Dermis microvascular lymphatic vessel endothelial cell (primary cell): ENCODE measurements at regions not wholly inside any gene's neighbourhood (a gene's known extent, or its start where the extent isn't known, plus 50 kb on each side); places are given as distances from the start of the nearest gene placed in this dataset.
"Not testable (repeated sequence)": the region's sequence is repeated elsewhere in the genome, so short reads cannot be mapped to it uniquely, and the experiment has no call there.

ENCODE experiments used
- DNase-seq, 2 donors: peaks; one replicate each; pipeline versions ENCODE4 v3.0.0 to v3.0.0-alpha.2; 2010; ENCODE audit warnings: low read depth in 2 of 2

DNA sequence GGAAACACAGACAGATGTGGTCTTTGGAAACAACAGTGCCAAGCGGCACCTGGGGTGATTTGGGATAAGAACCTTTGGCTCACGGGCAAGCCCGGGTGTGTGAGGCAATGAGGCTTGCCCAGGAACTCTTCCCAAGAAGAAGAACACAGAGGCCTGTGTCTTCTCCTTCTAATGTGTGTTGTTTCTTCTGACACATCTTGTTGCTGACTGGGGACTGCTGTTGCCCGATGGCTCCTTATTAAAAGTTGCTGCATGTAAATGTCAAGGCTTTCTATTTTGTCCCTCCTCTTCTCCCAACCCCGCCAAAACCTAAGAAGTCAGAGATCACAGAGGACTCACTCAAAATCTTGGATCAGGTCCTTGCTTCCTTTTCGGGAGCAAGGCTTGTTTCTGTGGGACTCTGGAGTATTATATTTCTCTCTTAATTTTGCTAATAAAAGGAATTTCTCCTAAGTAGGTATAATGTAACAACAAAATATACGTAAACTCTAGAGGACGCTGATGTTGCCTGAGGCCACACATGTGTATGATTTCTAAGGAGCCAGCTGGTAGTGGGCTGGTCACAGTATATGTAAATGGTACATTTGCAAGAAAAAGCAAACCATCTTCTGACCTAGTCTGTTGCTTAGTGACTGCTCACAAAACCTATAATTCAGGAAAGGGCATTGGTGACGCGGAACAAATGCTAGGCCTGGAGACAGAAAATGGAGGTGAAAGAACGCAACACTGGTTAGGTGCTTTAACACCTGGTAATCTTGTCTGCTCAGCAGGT lies 232.5 kb downstream of the GADD45G start:
- DNase-seq: no peak

GRCh38 chr9:89837934-89838310 lies 233.1 kb downstream of the GADD45G start:
- no peak for DNase-seq

GRCh38 chr9:89838621-89839020 lies 233.8 kb downstream of the GADD45G start:
- DNase-seq: no peak

DNA sequence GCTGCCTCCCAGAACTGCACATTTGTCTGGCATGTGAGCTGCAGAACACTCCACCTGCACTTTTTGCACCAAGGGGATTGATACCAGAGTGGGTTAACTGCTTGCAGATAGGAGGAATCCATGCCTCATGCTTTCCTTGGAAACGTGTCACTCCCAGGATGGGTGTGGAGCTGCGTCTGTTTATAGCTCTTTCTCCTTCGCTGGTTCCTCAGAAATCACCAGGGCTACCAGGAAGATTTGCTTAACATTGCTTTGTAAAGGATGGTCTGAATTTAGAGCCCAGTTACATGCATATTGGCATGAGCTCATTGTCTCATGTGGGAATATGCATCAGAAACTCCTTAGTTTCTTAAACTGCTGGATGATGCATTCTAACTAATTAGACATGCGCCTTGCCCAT lies 234.6 kb downstream of the GADD45G start:
- no peak for DNase-seq

DNA sequence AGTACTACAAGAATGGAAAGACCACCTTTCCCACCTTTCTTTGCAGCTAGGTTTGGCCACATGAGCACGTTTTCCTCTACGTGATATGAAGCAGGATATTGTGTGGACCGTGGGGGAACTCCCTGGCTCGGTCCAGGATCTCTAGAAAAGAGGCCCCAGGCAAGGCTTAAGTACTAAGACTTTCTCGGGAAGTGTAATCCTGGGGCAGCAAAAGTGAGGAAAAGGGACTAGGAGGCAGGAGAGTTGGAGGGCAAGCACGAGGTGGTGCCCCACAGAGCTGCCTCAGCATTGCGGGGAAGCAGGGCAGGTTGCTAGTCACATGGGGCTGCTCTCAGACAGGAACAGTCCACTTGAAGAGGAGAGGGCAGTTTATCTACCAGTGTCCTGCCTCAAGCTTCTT lies 235.1 kb downstream of the GADD45G start:
- no peak for DNase-seq

DNA sequence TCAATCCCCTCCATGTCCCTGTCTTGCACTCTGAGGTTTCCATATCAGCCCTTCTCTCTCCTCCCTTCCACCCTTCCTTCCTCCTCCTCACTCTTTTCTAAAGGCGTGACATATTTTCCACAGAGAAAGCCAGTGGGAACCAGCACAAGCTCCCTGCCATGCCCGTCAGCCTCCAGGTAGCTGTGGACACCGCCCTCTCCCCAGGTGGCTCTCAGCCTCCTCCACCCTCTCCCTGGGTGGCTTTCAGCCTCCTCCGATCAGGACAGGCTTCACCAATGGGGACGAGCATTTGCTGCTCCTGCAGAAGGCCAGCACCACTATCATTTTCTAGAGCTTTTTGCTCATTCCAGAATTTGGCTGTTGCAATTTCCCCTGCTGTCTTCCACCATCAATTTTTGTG lies 236.6 kb downstream of the GADD45G start:
- no peak for DNase-seq

DNA sequence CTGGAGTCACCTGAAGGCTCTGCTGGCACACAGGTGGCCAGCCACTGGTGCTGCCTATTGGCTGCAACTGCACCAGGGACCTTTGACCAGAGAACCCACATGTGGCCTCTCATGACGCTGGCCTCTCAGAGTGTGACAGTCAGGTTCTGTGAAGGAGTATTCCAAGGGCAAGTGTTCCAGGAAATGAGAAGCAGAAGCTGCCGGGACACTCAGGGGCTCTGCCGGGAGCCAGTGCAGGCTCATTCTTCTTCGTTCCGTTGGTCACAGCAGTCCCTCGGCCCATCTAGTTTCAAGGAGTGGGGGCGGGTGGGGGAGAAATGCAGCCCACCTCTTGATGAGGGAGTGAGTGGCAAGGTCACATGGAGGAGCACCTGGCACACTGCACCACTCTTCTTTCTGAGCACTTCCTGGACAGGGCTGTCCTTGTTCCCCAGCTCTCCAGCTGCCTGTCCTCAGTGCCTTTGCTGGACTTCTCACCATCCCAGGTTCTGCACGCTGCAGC lies 237.5 kb downstream of the GADD45G start:
- DNase-seq: no peak

GRCh38 chr9:89843074-89843473 lies 238.3 kb downstream of the GADD45G start:
- no peak for DNase-seq

- no peak for DNase-seq
Measured at GRCh38 chr9:89843591-89843990, 238.8 kb downstream of the GADD45G start.

GRCh38 chr9:89844075-89844474 lies 239.3 kb downstream of the GADD45G start:
- DNase-seq: no peak

GRCh38 chr9:89844535-89844934 lies 239.7 kb downstream of the GADD45G start:
- no peak for DNase-seq

GRCh38 chr9:89845321-89845720 lies 240.5 kb downstream of the GADD45G start:
- DNase-seq: no peak

GRCh38 chr9:89845862-89846261 lies 241.1 kb downstream of the GADD45G start:
- no peak for DNase-seq

DNA sequence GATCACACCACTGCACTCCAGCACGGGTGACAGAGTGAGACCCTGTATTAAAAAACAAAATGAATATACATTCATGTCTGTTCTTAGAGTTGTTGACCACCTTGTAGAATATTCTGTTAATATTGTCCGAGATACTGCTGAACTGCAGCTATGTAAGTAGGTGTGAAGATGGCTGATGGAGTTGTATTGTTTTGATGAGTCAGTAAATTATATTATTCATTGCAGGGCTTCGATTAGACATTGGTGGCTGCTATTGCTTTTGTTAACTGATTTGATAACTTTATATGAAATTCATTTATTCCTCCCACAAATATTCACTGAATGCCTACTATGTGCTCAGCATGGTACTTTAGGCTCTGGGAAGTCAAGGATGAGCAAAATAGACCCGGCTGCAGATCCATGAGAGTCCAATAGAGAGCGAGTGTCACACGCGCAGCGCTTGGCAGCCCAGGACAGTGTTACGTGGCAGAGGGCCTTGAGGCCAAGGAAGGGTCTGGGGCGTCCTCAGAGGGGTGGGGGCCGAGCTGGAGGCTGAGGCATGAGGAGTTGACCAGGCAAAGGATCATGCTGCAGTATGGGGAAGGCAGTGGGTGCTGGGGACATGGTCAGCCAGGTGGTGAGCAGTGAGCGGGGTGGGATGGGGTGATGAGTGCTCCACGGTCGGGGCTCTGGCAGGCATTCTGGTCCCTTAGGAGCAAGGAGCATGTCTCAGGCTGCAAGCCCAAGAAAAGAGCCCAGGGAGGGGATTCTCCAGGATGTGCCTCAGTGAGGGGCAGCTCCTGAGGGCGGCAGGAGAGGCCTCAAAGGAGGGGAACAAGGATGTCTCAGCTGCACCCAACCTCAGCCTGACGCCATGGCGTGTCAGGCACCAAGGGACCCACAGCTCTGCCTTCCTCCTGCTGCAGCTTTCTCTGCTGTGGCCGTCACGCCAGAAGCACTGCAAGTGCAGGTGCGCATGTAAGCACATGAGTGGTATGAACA lies 243.5 kb downstream of the GADD45G start:
- no peak for DNase-seq

DNA sequence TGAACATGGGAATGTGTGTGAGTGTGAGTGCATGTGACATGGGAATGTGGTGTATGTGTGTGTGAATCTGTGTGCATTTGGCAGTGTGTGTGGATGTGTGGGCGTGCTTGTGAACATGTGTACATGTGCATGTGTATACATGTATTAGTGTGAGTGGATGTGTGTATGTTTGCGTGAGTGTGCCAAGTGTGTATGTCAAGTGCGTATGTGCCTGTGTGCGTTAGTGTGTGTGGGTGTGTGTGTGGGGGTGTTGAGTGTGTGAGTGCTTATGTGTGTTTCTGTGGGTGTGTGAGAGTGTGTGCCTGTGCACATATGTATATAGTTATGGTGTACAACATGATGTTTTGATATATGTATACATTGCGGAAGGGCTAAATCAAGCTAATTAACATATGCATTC lies 244.3 kb downstream of the GADD45G start:
- no peak for DNase-seq

DNA sequence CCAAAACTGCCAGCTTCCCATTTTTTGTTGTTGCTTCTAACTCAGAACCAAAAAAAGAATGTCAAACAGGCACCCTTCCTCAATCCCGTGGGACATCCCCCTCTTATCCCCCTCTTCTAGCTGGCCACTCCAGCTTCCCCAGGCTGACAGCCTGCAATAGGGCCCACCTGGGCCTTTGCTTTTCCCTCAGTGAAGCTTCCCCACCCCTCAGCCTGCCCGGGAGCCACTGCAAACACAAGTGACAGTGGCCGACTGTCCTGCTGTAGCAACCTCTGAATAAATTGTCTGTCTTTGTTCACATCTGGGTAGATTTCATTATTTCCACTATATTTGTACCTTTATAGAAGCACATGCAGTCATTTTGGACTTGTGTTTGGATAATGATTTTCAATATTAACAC lies 245.3 kb downstream of the GADD45G start:
- DNase-seq: no peak

GRCh38 chr9:89850631-89851325 lies 246.0 kb downstream of the GADD45G start:
- no peak for DNase-seq

DNA sequence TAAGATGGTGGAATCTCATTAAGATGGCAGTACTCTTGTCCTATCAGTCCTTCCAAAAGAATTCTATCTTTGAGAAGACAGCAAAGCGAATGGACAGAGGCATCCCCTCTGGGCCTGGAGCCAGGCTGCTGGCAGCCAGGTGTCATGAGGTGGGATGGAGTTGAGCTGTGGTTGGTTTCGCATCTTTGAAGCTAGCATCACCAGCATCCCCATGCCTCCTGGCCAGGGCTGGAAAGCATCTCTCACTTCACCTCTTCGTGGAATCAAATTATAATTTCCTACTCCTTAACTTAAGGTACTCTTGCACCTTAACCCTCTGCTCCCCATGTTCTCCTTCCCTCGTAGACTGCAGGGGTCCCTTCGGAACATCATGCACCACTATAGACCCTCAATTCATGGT lies 248.3 kb downstream of the GADD45G start:
- no peak for DNase-seq

GRCh38 chr9:89853931-89854330 lies 249.1 kb downstream of the GADD45G start:
- DNase-seq: no peak

DNA sequence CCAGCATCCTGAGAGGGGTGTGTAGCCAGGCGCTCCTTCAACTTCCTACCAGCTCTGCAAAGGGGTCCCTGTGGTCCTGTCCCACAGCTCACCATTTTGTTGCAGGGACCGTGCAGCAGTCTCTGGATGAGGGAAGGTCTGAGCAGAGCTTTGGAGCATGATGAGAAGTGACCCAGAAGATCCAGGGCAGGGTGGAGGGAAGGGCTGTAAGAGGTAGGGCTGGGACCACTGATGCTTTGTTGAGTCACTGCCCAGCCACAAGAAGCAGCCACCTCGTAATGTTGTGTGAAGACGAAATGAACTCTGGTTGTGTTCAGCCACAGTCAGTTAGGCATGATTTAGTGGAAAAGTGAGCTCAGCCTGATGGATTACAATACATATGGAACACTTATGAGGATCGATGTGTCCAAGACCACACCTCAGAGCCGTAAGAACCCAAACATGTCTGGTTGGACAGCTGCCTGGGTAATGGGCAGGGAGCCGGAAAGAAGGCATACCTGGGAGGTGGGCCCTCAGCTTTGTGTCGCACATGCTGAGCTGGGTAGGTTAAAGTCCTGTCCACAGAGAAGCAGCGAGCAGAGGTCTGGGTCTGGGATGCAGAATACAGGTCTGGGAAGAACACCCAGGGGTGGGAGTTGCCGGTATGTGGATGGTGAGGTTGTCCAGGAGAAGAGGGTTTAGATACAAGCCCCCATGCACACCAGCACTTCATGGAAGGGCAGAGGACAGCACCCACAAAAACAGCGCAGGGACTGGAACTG lies 250.1 kb downstream of the GADD45G start:
- no peak for DNase-seq

DNA sequence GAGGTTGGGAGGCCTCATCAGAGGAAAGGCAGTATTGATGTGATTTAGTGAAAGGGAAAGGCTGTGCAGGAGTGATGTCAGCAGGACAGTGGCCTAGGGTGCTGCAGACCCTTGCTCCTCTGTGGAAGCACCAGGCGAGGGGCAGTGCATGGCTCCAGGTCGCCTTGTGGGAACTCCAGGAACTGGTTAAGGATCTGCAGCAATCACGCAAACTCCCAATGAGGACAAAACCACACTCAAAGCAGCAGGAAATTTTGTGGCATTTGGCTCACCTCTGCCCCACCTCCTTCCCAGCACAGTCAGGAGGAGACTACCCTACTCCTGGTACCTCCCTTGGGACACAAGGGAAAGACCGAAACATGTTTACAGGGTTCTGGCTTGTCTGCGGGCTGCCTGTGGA lies 251.5 kb downstream of the GADD45G start:
- not testable (repeated sequence) for DNase-seq
